Hepatic stellate cell (primary cell): ENCODE measurements at regions not wholly inside any gene's neighbourhood (a gene's known extent, or its start where the extent isn't known, plus 50 kb on each side); places are given as distances from the start of the nearest gene placed in this dataset.
A peak's percentile ranks its signal among the peaks of the same experiment; 100 is the strongest.

Experiments
- DNase-seq: peaks from one replicate; pipeline ENCODE4 v3.0.0; 2011; ENCODE audit warnings: low spot score

DNA sequence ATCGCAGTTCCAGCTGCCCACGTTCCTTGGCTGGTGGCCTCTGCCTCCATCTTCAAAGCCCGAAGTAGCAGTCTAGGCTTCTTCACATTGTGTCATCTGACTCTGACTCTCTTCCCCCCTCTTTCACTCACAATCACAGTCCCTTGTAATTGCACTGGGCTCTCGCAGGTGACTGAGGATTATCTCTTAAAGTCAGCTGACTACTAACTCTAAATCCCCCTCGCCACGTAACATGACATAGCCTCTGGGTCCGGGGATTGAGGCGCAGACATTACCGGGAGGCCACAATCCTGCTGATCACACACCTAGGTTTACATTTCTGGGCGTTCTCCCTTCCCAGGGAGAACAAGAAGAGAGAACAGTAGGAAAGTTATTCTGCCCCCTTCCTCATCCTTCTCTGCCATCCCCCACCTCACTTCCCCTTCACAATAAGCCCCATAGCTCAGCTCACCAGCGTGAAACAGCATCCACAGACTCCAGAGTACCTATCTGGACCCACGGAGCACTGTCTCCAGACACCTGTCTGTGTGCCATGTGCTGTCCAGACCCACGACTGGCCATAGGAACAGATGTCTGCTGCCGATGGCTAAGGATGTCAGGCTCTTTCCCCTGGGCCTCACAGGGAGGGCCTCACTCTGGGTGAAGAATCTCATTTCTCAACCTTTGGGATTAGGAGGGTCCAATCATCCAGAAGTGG, 64.3 kb upstream of the FZD7 start:
- DNase-seq = no peak

DNA sequence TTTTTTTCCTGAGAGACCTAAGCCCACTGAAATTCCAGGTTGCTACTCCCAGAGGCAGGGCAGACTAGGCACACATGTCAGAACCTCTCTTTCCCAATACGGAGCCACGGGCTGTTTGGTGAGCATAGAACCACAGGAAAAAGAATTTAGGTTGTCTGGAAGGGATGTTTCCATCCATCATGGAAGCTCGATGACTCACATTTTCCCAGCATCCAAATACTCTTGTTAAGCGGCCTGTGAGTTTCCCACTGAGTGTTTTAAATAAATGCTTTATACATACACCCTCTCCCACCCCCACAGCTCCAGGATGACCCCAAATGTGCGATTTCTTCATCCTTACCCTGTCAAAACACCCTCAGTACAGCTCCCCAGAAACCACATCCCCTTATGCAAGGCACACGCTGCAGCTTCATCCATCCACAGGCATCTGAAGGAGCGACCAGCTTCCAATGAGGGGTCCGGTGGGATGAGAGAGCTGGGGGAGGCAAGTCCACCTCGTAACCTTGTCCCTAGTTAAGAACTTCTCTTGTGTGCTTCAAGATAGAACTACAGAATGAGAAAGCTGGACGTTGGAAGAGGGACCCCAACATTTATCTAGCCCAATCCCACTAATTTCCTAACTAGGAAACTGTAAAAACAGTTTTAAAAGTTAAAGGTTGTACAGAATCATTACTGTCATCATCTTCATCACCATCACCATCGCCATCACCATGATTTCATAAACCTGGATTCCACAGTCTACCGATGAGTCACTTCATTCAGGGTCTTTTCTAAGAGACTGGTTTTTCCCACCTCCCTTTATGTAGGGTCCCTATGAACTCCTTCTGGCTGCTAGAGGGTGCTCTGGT, 63.5 kb upstream of the FZD7 start:
- DNase-seq = peak; percentile 32

DNA sequence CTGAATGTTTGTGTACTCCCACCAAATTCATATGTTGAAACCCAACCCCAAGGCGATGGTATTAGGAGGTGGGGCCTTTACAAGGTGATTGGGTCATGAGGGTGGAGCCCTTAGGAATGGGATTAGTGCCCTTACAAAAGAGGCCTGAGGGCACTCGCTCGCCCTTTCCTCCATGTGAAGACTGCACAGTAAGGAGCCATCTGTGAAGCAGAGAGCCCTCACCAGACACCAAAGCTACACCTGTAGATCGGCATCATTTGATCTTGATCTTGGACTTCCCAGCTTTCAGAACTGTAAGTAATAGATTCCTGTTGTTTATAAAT, 62.9 kb upstream of the FZD7 start:
- no peak for DNase-seq

GRCh38 chr2:201971531-201972228, 62.0 kb upstream of the FZD7 start:
- peak; percentile 31 for DNase-seq

DNA sequence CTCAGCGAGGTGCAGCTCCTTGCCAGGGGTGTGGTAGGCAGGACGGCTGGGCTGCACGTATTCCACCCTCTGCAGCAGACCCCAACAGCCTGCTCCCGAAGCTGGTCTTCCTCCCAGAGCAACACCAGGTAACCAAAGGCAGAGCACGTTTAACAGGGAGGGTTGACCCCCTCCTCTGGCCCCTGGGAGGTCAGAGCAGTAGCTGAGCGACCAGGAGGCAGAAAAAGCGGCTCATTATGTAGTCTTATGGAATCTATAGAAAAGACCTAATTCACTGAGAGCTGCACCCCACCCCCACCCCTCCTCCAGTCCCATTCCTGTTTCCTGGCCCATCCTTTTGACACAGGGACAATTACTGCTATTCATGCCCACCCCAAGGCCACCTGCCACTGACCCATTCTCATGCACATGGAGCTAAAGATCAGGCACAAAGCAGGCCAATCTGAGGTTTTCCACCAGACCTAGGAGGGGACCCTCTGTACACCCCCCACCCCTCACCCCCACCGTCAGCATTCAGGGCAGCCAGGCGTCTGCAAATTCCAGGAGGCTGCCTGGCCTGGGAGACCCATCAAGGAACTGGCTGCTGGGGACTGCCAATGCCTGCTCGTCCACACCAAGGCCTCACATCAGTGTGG, 60.9 kb upstream of the FZD7 start:
- no peak for DNase-seq

DNA sequence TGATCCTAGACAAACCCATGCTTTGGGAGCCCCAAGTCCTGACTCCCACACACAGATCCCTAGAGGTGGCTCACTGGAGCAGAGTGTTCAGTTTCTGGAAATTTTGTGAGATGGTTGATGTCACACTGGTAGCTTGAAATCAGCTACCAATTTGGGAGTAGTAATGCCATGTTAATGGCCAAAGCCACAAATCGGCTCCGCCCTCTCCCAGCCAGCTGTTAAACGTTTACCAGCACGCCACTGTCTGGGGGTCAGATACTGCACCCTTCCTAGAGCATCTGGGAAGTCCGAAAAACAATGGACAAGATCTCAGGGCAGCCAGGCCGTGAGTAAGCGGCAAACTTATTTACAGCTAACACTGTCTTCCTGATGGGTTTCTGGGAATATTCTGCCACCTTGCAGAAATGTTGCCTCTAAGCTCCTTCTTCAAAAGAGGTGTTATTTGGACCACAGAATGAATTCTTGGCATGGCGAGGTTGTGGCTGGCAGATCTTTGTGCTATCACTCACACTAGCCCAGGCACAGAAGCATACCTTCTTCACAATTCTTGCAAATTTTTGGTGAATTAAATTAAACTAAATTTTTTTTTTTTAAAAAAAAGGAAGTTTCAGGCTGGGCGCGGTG, 60.2 kb upstream of the FZD7 start:
- DNase-seq = no peak

GRCh38 chr2:201974171-201975100, 59.2 kb upstream of the FZD7 start:
- DNase-seq = no peak

- DNase-seq = no peak
Observed at GRCh38 chr2:201975434-201975833, 58.2 kb upstream of the FZD7 start.

DNA sequence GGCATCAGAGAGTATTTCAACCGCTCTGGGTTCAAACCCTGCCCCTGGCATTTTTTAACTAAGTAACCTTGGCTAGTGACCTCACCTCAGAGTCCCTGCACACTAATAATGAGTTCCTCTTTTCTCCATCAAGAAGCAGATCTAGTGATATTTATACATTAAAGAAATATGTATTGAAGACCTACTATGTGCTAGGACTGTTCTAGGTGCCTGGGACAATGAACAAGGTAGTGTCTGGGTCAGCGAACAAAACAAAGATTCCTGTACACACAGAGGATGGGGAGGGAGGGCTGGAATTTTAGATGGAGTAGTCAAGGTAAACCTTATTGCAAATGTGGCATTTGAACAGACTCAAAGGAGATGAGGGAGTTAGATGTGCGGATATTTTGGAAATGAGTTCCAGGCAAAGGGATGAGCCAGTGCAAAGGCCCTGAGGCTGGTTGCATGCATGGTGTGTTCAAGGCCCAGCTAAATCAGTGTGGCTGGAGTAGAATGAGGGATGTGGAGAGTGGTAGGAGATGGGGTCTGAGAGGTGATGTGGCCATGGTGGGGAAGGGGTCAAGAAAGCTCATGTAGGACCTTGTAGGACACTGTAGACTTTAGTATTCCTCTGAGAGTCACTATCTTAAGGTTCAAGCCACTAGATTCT, 57.6 kb upstream of the FZD7 start:
- DNase-seq = no peak

DNA sequence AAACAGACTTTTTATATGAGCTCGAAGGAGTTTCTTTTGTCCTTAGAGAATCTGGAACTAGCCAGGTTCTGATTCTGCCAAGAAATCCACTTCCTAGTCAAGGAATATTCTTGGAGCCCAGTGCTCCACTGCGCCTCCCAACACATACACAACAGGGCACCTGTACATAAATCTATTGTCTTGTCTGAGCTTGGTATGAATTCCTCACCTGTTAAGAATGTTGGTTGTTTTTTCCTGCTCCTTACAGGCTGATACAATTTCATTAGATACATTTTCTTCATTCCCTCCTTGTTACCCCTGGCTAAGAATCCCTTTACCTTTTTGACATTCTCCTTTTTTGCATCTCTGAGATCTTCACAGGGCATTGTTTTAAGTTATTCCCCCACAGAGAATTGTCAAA, 56.0 kb upstream of the FZD7 start:
- DNase-seq = no peak

DNA sequence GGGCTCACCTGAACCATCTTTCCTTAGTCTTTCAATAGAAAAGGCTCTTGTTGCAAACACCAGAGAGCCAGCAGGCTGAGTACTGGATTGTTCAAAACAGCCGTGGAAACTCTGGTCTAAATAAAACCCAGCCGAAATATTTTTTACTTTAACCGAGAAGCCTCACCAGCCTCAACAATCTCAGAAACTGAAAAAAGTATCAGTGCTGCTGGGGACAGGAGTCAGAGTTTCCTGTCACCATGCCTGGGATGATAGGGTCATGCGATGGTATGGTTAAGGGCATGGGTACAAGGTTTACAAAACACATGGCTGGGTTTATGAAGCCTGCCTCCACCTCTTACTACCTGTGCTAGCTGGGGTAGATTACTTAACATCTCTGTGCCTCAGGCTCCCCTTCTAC, 55.3 kb upstream of the FZD7 start:
- DNase-seq = no peak

DNA sequence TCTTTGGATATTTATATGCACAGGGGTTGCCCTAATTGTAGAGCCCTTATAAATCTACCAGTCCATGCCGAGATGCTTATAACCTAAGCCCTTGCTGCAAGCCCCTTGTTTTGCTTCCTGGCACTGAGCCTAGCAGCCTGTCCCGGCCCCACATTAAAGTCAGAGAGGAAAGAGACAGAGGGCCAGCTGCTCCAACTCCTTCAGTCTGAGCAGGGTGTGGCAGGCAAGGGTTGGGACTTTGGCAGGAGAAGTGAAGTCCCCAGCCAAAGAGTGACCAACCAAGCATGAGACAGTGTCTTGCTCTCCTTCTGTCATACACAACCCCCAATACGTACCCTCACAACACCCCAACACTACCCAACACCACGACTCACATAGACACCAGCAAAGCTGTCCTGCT, 54.7 kb upstream of the FZD7 start:
- DNase-seq = no peak

GRCh38 chr2:201980389-201980821, 53.2 kb upstream of the FZD7 start:
- no peak for DNase-seq

- no peak for DNase-seq
Observed at GRCh38 chr2:201980946-201981345, 52.7 kb upstream of the FZD7 start.

DNA sequence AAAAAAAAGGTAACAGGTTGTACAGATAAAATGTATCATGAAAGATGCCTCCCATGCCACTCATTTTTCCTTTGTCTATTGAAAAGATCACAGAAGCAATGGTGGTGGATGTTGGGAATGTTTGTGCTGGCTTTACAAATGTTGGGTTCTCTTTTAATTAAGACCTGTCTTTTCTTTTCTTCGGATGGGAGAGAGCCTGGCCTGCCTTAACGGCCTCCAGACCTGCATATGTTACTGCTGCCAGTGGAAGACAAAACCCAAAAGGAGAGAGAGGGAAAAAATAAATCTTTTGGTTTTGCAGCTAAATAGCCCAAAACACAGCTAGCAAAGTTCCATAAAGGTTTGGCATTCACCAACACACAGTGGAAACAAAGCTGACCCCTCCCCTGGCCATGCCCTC, 50.5 kb upstream of the FZD7 start:
- no peak for DNase-seq

GRCh38 chr2:201983800-201984199, 49.9 kb upstream of the FZD7 start:
- no peak for DNase-seq
